Tibial artery (tissue), 4 donors: ENCODE measurements at regions not wholly inside any gene's neighbourhood (a gene's known extent, or its start where the extent isn't known, plus 50 kb on each side); places are given as distances from the start of the nearest gene placed in this dataset.
"Not testable (repeated sequence)": the region's sequence is repeated elsewhere in the genome, so short reads cannot be mapped to it uniquely, and the experiment has no call there.

Source experiments
- DNase-seq, 2 donors: peaks; one replicate each; pipeline ENCODE4 v3.0.0-alpha.2; 2019
- H3K27ac ChIP-seq, 2 donors: fragments of 200-600 bp; sonication (generic) in 1 of 2; 1 replicate in 1 of 2; 2 replicates in 1 of 2; pipeline ENCODE4 v1.5.1; 2018 to 2019; ENCODE audit warnings: mild to moderate bottlenecking in 1 of 2
- H3K27me3 ChIP-seq, 2 donors: fragments of 200-600 bp; sonication (generic) in 1 of 2; one replicate each; pipeline versions ENCODE4 v1.5.1 to v1.6.0; 2016 to 2019
- H3K36me3 ChIP-seq, 3 donors: fragments of 200-600 bp; sonication (generic) in 2 of 3; one replicate each; pipeline ENCODE4 v1.5.1; 2016 to 2019; ENCODE audit warnings: mild to moderate bottlenecking in 2 of 3
- H3K4me1 ChIP-seq, 4 donors: fragments of 200-600 bp; sonication (generic) in 2 of 4; 1 replicate in 3 of 4; 2 replicates in 1 of 4; pipeline ENCODE4 v1.5.1; 2016 to 2019
- H3K4me3 ChIP-seq, 2 donors: fragments of 200-600 bp; sonication (generic) in 1 of 2; 1 replicate in 1 of 2; 2 replicates in 1 of 2; pipeline ENCODE4 v1.5.1; 2018 to 2019; ENCODE audit warnings: mild to moderate bottlenecking in 2 of 2
- H3K9me3 ChIP-seq, 3 donors: fragments of 200-600 bp; sonication (generic) in 1 of 3; one replicate each; pipeline ENCODE4 v1.5.1; 2016 to 2019
- intact Hi-C: fragments of 100-400 bp; cut with DNase I; formaldehyde crosslinking; loops from one replicate; pipeline ENCODE4 v1.15.0; 2023; ENCODE audit warnings: low total_unique reads
- TF ChIP-seq, protein P1 (sequence below), 2 experiments: fragments of 200-600 bp in 1 of 2; fragments of 450-650 bp in 1 of 2; IDR thresholded peaks; one replicate each; pipeline ENCODE4 v1.5.1; 2017 to 2019; ENCODE audit warnings: antibody characterized with exemption in 2 of 2, mild to moderate bottlenecking in 1 of 2, moderate library complexity in 1 of 2

DNA sequence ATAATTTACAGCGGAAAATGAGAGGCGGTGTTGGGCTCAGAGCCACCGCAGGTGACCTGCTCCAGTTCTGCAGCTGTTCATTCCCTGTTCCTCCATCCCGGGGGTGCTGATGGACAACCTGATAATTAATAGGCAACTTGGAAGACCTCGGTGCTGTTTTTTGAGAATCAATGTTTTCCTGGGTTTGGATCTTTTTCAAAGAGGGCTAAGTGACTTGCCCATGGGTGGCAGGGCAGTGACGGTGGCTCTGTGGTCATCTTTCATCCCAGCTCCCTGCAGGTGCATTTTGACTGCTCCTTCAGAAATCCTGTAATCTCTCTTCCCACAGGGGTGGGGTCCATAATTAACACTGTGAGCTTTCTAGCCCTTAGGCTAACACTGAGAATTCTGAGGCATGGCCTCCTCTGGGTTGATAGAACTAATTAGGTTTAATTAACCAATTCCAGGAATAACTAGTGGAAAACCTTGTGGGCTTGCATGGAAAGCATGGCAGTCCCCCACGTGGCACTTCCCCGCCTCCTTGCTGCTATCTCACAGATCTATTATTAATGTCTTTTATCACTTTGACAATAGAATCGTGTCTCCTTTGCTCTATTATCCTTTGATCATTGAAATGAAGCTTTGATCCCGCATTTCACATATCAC, 217.9 kb downstream of the GLRX3 start:
- Histone ChIP-seq H3K27ac (no peak overlapping the region), H3K9me3 (no peaks in the 10 kb centered on the region), H3K4me3 (no peak overlapping the region), H3K36me3 (no peaks in the 10 kb centered on the region), H3K4me1 (no peaks in the 10 kb centered on the region), H3K27me3 (no peaks in the 10 kb centered on the region)
- TF ChIP-seq, protein P1, sequence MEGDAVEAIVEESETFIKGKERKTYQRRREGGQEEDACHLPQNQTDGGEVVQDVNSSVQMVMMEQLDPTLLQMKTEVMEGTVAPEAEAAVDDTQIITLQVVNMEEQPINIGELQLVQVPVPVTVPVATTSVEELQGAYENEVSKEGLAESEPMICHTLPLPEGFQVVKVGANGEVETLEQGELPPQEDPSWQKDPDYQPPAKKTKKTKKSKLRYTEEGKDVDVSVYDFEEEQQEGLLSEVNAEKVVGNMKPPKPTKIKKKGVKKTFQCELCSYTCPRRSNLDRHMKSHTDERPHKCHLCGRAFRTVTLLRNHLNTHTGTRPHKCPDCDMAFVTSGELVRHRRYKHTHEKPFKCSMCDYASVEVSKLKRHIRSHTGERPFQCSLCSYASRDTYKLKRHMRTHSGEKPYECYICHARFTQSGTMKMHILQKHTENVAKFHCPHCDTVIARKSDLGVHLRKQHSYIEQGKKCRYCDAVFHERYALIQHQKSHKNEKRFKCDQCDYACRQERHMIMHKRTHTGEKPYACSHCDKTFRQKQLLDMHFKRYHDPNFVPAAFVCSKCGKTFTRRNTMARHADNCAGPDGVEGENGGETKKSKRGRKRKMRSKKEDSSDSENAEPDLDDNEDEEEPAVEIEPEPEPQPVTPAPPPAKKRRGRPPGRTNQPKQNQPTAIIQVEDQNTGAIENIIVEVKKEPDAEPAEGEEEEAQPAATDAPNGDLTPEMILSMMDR (IDR thresholded peaks at IDR 0.05) = no peak
- DNase-seq = no peak
- intact Hi-C loops = no loop called here

DNA sequence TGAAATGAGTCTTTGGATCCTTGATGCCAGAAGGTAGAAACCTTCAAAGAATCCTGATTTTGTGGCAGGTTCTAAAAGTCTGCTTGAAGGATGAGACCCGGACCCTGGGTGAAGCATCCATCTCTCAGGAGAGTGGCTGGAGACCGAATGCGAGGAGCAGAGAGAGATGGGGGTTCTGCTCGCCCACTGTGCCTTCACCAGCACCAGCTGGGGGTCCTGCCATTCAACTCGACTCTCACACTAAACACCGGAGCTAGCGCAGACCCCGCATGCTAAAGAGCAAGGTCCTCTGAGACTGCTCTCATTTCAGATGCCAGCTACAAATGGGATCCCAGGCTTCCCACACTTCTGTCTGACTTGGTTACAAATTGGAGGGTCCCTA, 218.4 kb downstream of the GLRX3 start:
- Histone ChIP-seq H3K36me3 (no peaks in the 10 kb centered on the region), H3K27ac (no peak overlapping the region), H3K4me1 (no peaks in the 10 kb centered on the region), H3K27me3 (no peaks in the 10 kb centered on the region), H3K4me3 (no peak overlapping the region), H3K9me3 (no peaks in the 10 kb centered on the region)
- intact Hi-C loops = no loop called here
- TF ChIP-seq, protein P1 (IDR thresholded peaks at IDR 0.05) = no peak
- DNase-seq = no peak

DNA sequence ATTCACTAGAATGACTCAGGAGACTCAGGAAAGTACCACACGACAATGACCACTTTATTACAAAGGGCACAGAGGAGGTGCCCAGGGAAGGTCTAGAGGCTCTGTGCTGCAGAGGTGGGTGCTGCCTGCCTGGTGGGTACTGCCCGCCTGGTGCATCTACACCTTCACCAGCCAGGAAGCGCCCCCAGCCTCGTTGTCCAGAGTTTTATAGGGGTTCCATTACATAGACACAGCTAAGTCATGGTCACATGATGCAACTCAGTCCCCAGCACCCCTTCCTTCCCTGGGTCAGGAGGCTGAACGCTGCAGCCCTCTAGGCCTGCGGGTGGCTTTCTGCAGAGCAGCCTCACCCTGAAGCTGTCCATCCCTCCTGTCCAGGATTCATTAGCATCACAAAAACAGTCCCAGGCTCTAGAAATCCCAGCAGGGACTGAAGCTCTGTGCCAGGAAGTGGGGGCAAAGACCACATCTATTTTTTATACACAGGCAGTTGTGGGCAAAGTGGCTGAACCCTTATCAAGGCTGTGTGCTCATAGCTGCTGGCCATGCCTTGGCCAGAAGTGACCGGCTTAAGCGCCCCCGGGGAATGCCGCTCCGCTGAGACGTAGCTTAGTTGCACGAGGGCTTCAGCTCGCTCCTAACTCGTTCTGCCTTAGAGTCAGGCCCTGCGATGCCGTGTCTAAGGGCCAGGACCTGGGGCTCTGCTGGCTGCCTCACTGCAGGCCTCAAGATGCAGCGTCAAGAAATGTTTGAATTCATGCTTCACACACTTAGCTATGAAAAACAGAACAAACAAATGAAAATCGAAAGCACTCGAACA, 219.0 kb downstream of the GLRX3 start:
- Histone ChIP-seq H3K9me3 (no peaks in the 10 kb centered on the region), H3K4me3 (no peak overlapping the region), H3K27me3 (no peaks in the 10 kb centered on the region), H3K4me1 (no peaks in the 10 kb centered on the region), H3K27ac (no peak overlapping the region), H3K36me3 (no peaks in the 10 kb centered on the region)
- TF ChIP-seq, protein P1 (IDR thresholded peaks at IDR 0.05) = no peak
- intact Hi-C loops = no loop called here
- peak in 1 of 2 donors; percentile 25 for DNase-seq

DNA sequence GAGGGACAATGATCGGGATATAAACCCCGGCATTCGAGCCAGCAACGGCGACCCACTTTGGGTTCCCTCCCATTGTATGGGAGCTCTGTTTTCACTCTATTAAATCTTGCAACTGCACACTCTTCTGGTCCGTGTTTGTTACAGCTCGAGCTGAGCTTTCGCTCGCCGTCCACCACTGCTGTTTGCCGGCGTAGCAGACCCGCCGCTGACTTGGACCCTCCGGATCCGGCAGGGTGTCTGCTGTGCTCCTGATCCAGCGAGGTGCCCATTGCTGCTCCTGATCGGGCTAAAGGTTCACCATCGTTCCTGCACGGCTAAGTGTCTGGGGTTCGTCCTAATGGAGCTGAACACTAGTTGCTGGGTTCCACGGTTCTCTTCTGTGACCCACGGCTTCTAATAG, 220.2 kb downstream of the GLRX3 start:
- H3K27me3 ChIP-seq, intact Hi-C loops, H3K9me3 ChIP-seq, H3K27ac ChIP-seq, H3K4me1 ChIP-seq, H3K4me3 ChIP-seq, DNase-seq, H3K36me3 ChIP-seq: not testable (repeated sequence)

- no peak for DNase-seq
- intact Hi-C loops = no loop called here
- no peaks in the 10 kb centered on the region for H3K27me3 ChIP-seq
Measured at GRCh38 chr10:130357226-130357625, 221.0 kb downstream of the GLRX3 start.

DNA sequence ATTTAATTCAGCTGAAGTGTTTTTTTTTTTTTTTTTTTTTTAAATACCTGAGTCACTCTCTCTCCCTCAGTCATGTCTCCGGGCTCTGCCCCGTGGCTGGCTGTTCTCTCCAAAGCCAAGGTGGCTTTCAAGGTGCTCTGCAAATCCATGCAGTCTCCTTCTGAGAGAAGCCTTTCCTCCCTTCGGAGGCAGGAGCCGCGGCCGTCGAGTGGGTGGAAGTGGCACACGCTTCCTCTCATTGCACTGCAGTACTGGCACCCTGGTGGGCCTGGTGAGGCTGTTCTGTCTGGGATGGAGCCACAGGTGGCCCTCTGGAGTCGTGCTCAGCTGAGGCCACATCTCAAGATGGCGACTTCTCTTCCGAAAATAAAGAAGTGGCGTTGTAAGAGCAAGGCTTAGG, 221.8 kb downstream of the GLRX3 start:
- no peak for DNase-seq
- no peak overlapping the region for H3K27ac ChIP-seq
- peaks cover 0 to 5% (median 2%) of the 10 kb centered on the region in 4 donors for H3K4me1 ChIP-seq
- no peaks in the 10 kb centered on the region for H3K36me3 ChIP-seq
- TF ChIP-seq, protein P1 (IDR thresholded peaks at IDR 0.05) = no peak
- no peaks in the 10 kb centered on the region for H3K27me3 ChIP-seq
- no peaks in the 10 kb centered on the region for H3K9me3 ChIP-seq
- H3K4me3 ChIP-seq = no peak overlapping the region
- intact Hi-C loops = no loop called here

More at GRCh38 chr10:130357226-130357625, 221.0 kb downstream of the GLRX3 start:
- Histone ChIP-seq H3K4me1 (peaks cover 0 to 3% (median under 1%) of the 10 kb centered on the region in 4 donors), H3K4me3 (no peak overlapping the region), H3K27ac (no peak overlapping the region), H3K9me3 (no peaks in the 10 kb centered on the region), H3K36me3 (no peaks in the 10 kb centered on the region)
- TF ChIP-seq, protein P1 (IDR thresholded peaks at IDR 0.05) = no peak
